Mucosa of stomach (tissue), 1 donor: ENCODE measurements at regions not wholly inside any gene's neighbourhood (a gene's known extent, or its start where the extent isn't known, plus 50 kb on each side); places are given as distances from the start of the nearest gene placed in this dataset.

ENCODE experiments used
- H3K27me3 ChIP-seq: one replicate; pipeline ENCODE4 v1.7.0; 2013; ENCODE audit warnings: mild to moderate bottlenecking, low read length; ENCODE audit not compliant: control insufficient read depth, insufficient read depth
- H3K36me3 ChIP-seq: one replicate; pipeline ENCODE4 v1.7.0; 2013; ENCODE audit warnings: low read length; ENCODE audit not compliant: control insufficient read depth, insufficient read depth
- H3K4me1 ChIP-seq: one replicate; pipeline ENCODE4 v1.7.0; 2013; ENCODE audit warnings: mild to moderate bottlenecking, low read length; ENCODE audit not compliant: control insufficient read depth, insufficient read depth
- H3K4me3 ChIP-seq: one replicate; pipeline ENCODE4 v1.7.0; 2013; ENCODE audit warnings: low read length
- H3K9ac ChIP-seq: one replicate; pipeline ENCODE4 v1.7.0; 2013; ENCODE audit warnings: mild to moderate bottlenecking, low read length, moderate library complexity
- H3K9me3 ChIP-seq: one replicate; pipeline ENCODE4 v1.7.0; 2013; ENCODE audit warnings: mild to moderate bottlenecking, low read length, moderate library complexity; ENCODE audit not compliant: control insufficient read depth
- donor health status: Pancreatic carcinoma.

DNA sequence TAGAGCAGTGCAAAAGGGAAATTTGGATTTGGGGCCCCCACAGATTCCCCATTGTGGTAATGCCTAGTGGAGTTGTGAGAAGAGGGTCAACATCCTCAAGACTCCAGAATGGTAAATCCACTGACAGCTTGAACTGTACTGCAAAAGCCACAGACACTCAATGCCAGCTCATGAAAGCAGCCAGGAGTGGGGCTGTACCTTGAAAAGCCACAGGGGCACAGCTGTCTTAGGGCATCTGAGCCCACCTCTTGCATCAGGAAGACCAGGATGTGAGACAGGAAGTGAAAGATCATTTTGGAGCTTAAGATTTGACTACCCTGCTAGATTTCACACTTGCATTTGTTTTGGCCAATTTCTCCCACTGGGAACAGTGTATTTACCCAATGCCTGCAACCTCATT lies 1548.9 kb upstream of the PCDH20 start:
- H3K9ac ChIP-seq, result no peak overlapping the region
- no peaks in the 10 kb centered on the region for H3K4me1 ChIP-seq
- no peaks in the 10 kb centered on the region for H3K27me3 ChIP-seq
- no peaks in the 10 kb centered on the region for H3K9me3 ChIP-seq
- no peaks in the 10 kb centered on the region for H3K36me3 ChIP-seq
- H3K4me3 ChIP-seq, result no peak overlapping the region

DNA sequence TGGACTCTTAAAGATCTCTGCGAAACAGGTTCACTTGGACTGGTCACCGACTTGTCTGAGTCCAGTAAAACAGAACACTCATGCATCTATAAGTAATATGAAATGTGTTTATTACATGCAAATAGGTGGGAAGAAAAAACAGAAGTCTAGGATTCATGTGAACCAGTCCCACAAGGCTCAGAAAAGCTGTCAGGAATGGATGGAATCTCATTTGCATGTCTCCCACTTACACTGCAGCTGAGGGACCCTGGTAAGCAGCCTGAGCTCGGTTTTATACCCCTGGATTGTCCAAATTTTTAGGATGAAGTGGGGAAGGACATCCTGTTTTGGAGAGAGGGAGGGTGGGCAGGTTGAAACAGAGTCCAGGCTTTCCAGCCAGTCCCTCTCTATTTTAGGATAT lies 1545.1 kb upstream of the PCDH20 start:
- Histone ChIP-seq H3K9ac (no peak overlapping the region), H3K4me1 (no peaks in the 10 kb centered on the region), H3K4me3 (no peak overlapping the region), H3K9me3 (no peaks in the 10 kb centered on the region), H3K36me3 (no peaks in the 10 kb centered on the region), H3K27me3 (no peaks in the 10 kb centered on the region)

- Histone ChIP-seq H3K9me3 (no peaks in the 10 kb centered on the region), H3K4me1 (no peaks in the 10 kb centered on the region), H3K27me3 (no peaks in the 10 kb centered on the region), H3K9ac (no peak overlapping the region), H3K36me3 (no peaks in the 10 kb centered on the region), H3K4me3 (no peak overlapping the region)
Observed at GRCh38 chr13:62933809-62934208, 1518.2 kb upstream of the PCDH20 start.

DNA sequence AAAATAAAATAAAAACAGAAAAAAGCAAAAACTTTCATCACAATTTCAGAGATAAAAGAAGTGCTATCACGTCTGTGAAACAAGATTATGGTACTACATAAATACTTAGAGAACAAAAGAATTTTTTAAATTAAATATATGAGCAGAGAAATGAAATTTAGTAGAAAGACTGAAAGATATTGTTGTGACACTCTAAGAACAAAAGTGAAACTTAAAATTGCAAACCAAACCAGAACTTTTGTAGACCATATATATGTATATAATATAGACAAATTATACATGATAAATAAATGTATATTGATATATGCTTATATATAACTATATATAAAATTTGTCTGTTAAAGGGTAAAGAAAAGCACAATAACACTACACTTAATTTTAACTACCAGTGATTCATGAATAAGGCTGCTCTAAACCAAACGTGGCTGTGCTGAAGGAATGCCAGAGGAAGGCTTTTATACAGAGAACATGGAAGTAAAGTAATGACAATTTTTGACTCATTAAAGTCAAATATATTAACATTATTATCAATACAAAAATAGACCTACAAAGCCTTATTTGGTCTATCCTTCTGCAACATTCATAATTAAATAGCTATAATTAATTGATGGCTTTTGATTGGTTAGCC lies 1516.7 kb upstream of the PCDH20 start:
- H3K27me3 ChIP-seq, result no peaks in the 10 kb centered on the region
- H3K9me3 ChIP-seq, result no peaks in the 10 kb centered on the region
- no peak overlapping the region for H3K9ac ChIP-seq
- H3K4me3 ChIP-seq, result no peak overlapping the region
- no peaks in the 10 kb centered on the region for H3K4me1 ChIP-seq
- H3K36me3 ChIP-seq, result no peaks in the 10 kb centered on the region

DNA sequence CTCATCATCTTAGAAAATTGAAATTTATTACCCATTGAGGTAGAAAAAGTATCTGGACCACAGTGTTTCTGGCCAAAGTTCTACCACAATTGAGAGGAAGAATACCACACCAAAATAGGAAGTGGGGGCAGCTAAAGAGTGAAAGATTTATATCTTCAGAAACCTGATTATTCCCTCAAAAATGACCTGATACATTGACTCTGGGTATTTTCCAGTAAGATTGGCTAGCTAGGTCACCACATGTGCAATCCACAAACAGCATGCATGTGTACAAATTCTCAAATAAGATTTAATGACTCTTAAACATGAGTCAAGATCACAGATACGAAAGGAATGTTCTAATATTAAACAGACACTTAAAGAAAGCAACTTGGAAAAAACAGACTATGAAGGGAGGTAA lies 1516.2 kb upstream of the PCDH20 start:
- Histone ChIP-seq H3K36me3 (no peaks in the 10 kb centered on the region), H3K27me3 (no peaks in the 10 kb centered on the region), H3K4me3 (no peak overlapping the region)

GRCh38 chr13:62924395-62924794 lies 1508.7 kb upstream of the PCDH20 start:
- Histone ChIP-seq H3K27me3 (no peaks in the 10 kb centered on the region), H3K9ac (no peak overlapping the region), H3K4me1 (no peaks in the 10 kb centered on the region), H3K9me3 (no peaks in the 10 kb centered on the region), H3K36me3 (no peaks in the 10 kb centered on the region), H3K4me3 (no peak overlapping the region)

More for the DNA sequence above, 1516.2 kb upstream of the PCDH20 start:
- Histone ChIP-seq H3K9me3 (no peaks in the 10 kb centered on the region), H3K4me1 (no peaks in the 10 kb centered on the region), H3K9ac (no peak overlapping the region)

DNA sequence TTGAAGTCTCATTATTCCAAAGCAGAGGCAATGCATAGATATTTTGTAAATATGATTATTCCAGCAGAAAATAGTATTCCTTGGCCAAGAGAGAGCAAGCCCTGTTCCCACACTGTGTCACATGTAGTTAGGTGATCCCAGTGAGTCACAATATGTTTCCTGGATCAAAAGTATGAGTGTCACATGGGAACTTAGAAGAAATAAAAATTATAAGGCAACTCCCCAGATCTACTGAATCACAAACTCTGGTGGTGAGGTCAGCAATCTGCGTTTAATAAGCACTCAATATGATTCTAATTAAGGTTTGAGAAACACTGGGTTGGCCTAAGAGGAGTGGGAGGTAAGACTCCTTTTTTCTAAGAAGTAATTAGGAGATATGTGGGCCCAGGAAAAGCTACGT lies 1504.5 kb upstream of the PCDH20 start:
- no peaks in the 10 kb centered on the region for H3K27me3 ChIP-seq
- H3K4me3 ChIP-seq, result no peak overlapping the region
- H3K9me3 ChIP-seq, result no peaks in the 10 kb centered on the region
- no peak overlapping the region for H3K9ac ChIP-seq
- H3K4me1 ChIP-seq, result no peaks in the 10 kb centered on the region
- no peaks in the 10 kb centered on the region for H3K36me3 ChIP-seq

GRCh38 chr13:62919491-62919890 lies 1503.8 kb upstream of the PCDH20 start:
- H3K4me3 ChIP-seq, result no peak overlapping the region
- no peaks in the 10 kb centered on the region for H3K9me3 ChIP-seq
- no peaks in the 10 kb centered on the region for H3K36me3 ChIP-seq
- no peaks in the 10 kb centered on the region for H3K4me1 ChIP-seq
- no peak overlapping the region for H3K9ac ChIP-seq
- no peaks in the 10 kb centered on the region for H3K27me3 ChIP-seq

DNA sequence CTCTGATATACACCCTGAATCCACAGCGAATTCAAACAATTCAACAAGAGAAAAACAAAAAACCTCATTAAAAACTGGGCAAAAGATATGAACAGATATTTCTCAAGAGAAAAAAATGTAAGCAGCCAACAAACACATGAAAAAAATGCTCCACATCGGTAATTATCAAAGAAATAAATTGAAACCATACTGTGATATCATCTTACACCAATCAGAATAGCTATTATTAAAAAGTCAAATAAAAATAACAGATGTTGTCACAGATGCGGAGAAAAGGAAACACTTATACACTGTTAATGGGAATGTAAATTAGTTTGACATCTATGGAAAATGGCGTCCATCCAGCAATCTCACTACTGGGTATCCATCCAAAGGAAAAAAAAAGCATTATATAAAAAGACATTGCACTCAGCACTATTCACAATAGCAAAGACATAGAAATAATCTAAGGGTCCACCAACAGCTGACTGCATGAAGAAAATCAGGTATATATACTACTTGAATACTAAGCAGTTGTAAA lies 1495.0 kb upstream of the PCDH20 start:
- Histone ChIP-seq H3K27me3 (no peaks in the 10 kb centered on the region), H3K36me3 (no peaks in the 10 kb centered on the region), H3K9ac (no peak overlapping the region)

GRCh38 chr13:62908321-62908720 lies 1492.7 kb upstream of the PCDH20 start:
- no peaks in the 10 kb centered on the region for H3K9me3 ChIP-seq
- H3K36me3 ChIP-seq, result no peaks in the 10 kb centered on the region
- no peak overlapping the region for H3K4me3 ChIP-seq
- no peaks in the 10 kb centered on the region for H3K27me3 ChIP-seq
- no peaks in the 10 kb centered on the region for H3K4me1 ChIP-seq
- no peak overlapping the region for H3K9ac ChIP-seq

More for the DNA sequence above, 1495.0 kb upstream of the PCDH20 start:
- no peak overlapping the region for H3K4me3 ChIP-seq
- H3K9me3 ChIP-seq, result no peaks in the 10 kb centered on the region
- H3K4me1 ChIP-seq, result no peaks in the 10 kb centered on the region

- Histone ChIP-seq H3K9me3 (no peaks in the 10 kb centered on the region), H3K4me3 (no peak overlapping the region), H3K4me1 (no peaks in the 10 kb centered on the region), H3K27me3 (no peaks in the 10 kb centered on the region), H3K36me3 (no peaks in the 10 kb centered on the region), H3K9ac (no peak overlapping the region)
Observed at GRCh38 chr13:62906896-62907295, 1491.2 kb upstream of the PCDH20 start.

GRCh38 chr13:62906469-62906868 lies 1490.8 kb upstream of the PCDH20 start:
- H3K36me3 ChIP-seq, result no peaks in the 10 kb centered on the region
- no peaks in the 10 kb centered on the region for H3K9me3 ChIP-seq
- no peaks in the 10 kb centered on the region for H3K27me3 ChIP-seq
- no peaks in the 10 kb centered on the region for H3K4me1 ChIP-seq
- H3K9ac ChIP-seq, result no peak overlapping the region
- no peak overlapping the region for H3K4me3 ChIP-seq

DNA sequence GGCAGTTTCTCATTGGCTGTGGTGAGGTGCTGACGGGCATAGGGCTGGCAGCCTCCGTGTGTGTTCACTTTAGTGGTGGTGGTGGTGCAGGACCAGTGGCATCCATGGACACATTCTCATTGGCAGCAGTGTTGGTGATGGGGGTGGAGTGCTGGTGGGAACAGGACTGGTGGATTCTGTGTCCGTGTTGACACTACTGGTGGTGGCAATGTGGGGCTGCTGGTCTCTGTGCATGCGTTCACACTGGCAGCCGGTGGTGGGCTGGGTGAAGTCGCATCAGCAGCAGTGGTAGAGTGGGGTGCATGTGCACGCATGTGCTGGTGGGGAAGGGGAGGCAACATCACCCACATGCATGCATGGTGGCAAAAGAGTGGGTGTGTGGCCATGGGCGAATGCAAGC lies 1471.4 kb upstream of the PCDH20 start:
- Histone ChIP-seq H3K27me3 (no peaks in the 10 kb centered on the region), H3K9ac (no peak overlapping the region), H3K4me3 (no peak overlapping the region), H3K36me3 (no peaks in the 10 kb centered on the region), H3K4me1 (no peaks in the 10 kb centered on the region), H3K9me3 (no peaks in the 10 kb centered on the region)
